H9 (cell line): ENCODE measurements at regions not wholly inside any gene's neighbourhood (a gene's known extent, or its start where the extent isn't known, plus 50 kb on each side); places are given as distances from the start of the nearest gene placed in this dataset.

Experiments
- DNase-seq: peaks from one replicate; pipeline ENCODE4 v3.0.0-alpha.2; 2017
- H2AFZ ChIP-seq: one replicate; pipeline ENCODE4 v1.6.1; 2013; ENCODE audit warnings: mild to moderate bottlenecking, low read length, control low read depth, moderate library complexity
- H2AK5ac ChIP-seq: 2 replicates; pipeline ENCODE4 v1.6.1; 2013; ENCODE audit warnings: low read length, control low read depth, mixed read lengths; ENCODE audit not compliant: insufficient read length
- H2BK120ac ChIP-seq: one replicate; pipeline ENCODE4 v1.6.1; 2013; ENCODE audit warnings: low read depth, mild to moderate bottlenecking, low read length, control low read depth, inconsistent platforms; ENCODE audit not compliant: poor library complexity, severe bottlenecking
- H2BK12ac ChIP-seq: 2 replicates; pipeline ENCODE4 v1.6.1; 2013; ENCODE audit warnings: low read length, control low read depth, mixed read lengths, low read depth; ENCODE audit not compliant: insufficient read length
- H2BK15ac ChIP-seq: 2 replicates; pipeline ENCODE4 v1.6.1; 2013; ENCODE audit warnings: low read depth, low read length, control low read depth
- H2BK20ac ChIP-seq: one replicate; pipeline ENCODE4 v1.6.1; 2013; ENCODE audit warnings: low read depth, mild to moderate bottlenecking, low read length, control low read depth, inconsistent platforms; ENCODE audit not compliant: poor library complexity, severe bottlenecking
- H2BK5ac ChIP-seq: 2 replicates; pipeline ENCODE4 v1.6.1; 2013; ENCODE audit warnings: low read length, control low read depth, mixed read lengths; ENCODE audit not compliant: insufficient read length
- H3K14ac ChIP-seq: 2 replicates; pipeline ENCODE4 v1.6.1; 2013; ENCODE audit warnings: low read length, control low read depth; ENCODE audit not compliant: insufficient read depth
- H3K18ac ChIP-seq: 2 replicates; pipeline ENCODE4 v1.6.1; 2013; ENCODE audit warnings: low read depth, mild to moderate bottlenecking, mixed read lengths, low read length, control low read depth; ENCODE audit not compliant: insufficient read length
- H3K23ac ChIP-seq: 2 replicates; pipeline ENCODE4 v1.6.1; 2013; ENCODE audit warnings: low read length, control low read depth, mixed read lengths, low read depth; ENCODE audit not compliant: insufficient read length
- H3K23me2 ChIP-seq: 2 replicates; pipeline ENCODE4 v1.6.1; 2013; ENCODE audit warnings: low read depth, mild to moderate bottlenecking, mixed read lengths, low read length, control low read depth; ENCODE audit not compliant: insufficient read length, poor library complexity, severe bottlenecking
- H3K27ac ChIP-seq: 2 replicates; pipeline ENCODE4 v1.5.1; 2013; ENCODE audit warnings: low read length, control low read depth, mixed read lengths, low read depth; ENCODE audit not compliant: insufficient read length
- H3K27me3 ChIP-seq: 2 replicates; pipeline ENCODE4 v1.6.1; 2013; ENCODE audit warnings: low read length, control low read depth, inconsistent platforms; ENCODE audit not compliant: insufficient read depth
- H3K4ac ChIP-seq: 2 replicates; pipeline ENCODE4 v1.6.1; 2013; ENCODE audit warnings: low read depth, mild to moderate bottlenecking, control low read depth, inconsistent platforms, low read length, moderate library complexity
- H3K4me1 ChIP-seq: 2 replicates; pipeline ENCODE4 v1.6.1; 2013; ENCODE audit warnings: low read length, control low read depth, inconsistent platforms; ENCODE audit not compliant: insufficient read depth
- H3K4me2 ChIP-seq: 2 replicates; pipeline ENCODE4 v1.6.1; 2013; ENCODE audit warnings: low read length, control low read depth, mixed read lengths; ENCODE audit not compliant: insufficient read length, insufficient read depth
- H3K56ac ChIP-seq: 2 replicates; pipeline ENCODE4 v1.6.1; 2013; ENCODE audit warnings: low read depth, mild to moderate bottlenecking, mixed read lengths, low read length, control low read depth; ENCODE audit not compliant: insufficient read length
- H3K79me1 ChIP-seq: 2 replicates; pipeline ENCODE4 v1.6.1; 2013; ENCODE audit warnings: low read depth, mild to moderate bottlenecking, moderate library complexity, low read length, control low read depth, inconsistent platforms; ENCODE audit not compliant: insufficient read depth, poor library complexity, severe bottlenecking
- H3K79me2 ChIP-seq: 2 replicates; pipeline ENCODE4 v1.6.1; 2013; ENCODE audit warnings: low read length, control low read depth, inconsistent platforms; ENCODE audit not compliant: insufficient read depth
- H3K9ac ChIP-seq: 2 replicates; pipeline ENCODE4 v1.6.1; 2013; ENCODE audit warnings: low read length, control low read depth, mixed read lengths; ENCODE audit not compliant: insufficient read length; ENCODE audit errors: extremely low read depth
- H3K9me3 ChIP-seq: one replicate; pipeline ENCODE4 v1.6.1; 2013; ENCODE audit warnings: low read depth, low read length, inconsistent platforms; ENCODE audit not compliant: control insufficient read depth
- H3T11ph ChIP-seq: one replicate; pipeline ENCODE4 v1.6.1; 2013; ENCODE audit warnings: mild to moderate bottlenecking, low read length, control low read depth, inconsistent platforms
- H4K20me1 ChIP-seq: one replicate; pipeline ENCODE4 v1.6.1; 2013; ENCODE audit not compliant: control insufficient read depth, insufficient read length, insufficient read depth
- H4K5ac ChIP-seq: 2 replicates; pipeline ENCODE4 v1.6.1; 2013; ENCODE audit warnings: low read depth, mild to moderate bottlenecking, mixed read lengths, low read length, control low read depth; ENCODE audit not compliant: insufficient read length
- H4K8ac ChIP-seq: replicated peaks from 2 replicates; pipeline ENCODE4 v1.6.1; 2013; ENCODE audit warnings: low read length, control low read depth, mixed read lengths, low read depth; ENCODE audit not compliant: insufficient read length
- H4K91ac ChIP-seq: 2 replicates; pipeline ENCODE4 v1.6.1; 2013; ENCODE audit warnings: low read depth, mild to moderate bottlenecking, moderate library complexity, mixed read lengths, low read length, control low read depth; ENCODE audit not compliant: insufficient read length
- H3K27ac Mint-ChIP-seq, 3 experiments: 2 replicates in 2 of 3; 3 replicates in 1 of 3; pipeline ENCODE4 v1.8.0; 2020 to 2021; ENCODE audit warnings: mixed read lengths in 3 of 3, mild to moderate bottlenecking in 1 of 3, moderate library complexity in 1 of 3
- H3K27me3 Mint-ChIP-seq: 2 replicates; pipeline ENCODE4 v1.8.0; 2021; ENCODE audit warnings: low read depth, mild to moderate bottlenecking, moderate library complexity, mixed read lengths
- H3K36me3 Mint-ChIP-seq, 3 experiments: 2 replicates in 2 of 3; 3 replicates in 1 of 3; pipeline ENCODE4 v1.8.0; 2020 to 2021; ENCODE audit warnings: low read depth in 3 of 3, mixed read lengths in 3 of 3; ENCODE audit not compliant: insufficient read depth in 1 of 3
- H3K4me1 Mint-ChIP-seq, 2 experiments: 2 replicates each; pipeline ENCODE4 v1.8.0; 2020; ENCODE audit warnings: mixed read lengths in 2 of 2
- H3K4me3 Mint-ChIP-seq, 2 experiments: 2 replicates in 1 of 2; 3 replicates in 1 of 2; pipeline ENCODE4 v1.8.0; 2020 to 2021; ENCODE audit warnings: mild to moderate bottlenecking in 2 of 2, mixed read lengths in 2 of 2, moderate library complexity in 1 of 2
- H3K9me3 Mint-ChIP-seq, 2 experiments: 2 replicates in 1 of 2; 3 replicates in 1 of 2; pipeline ENCODE4 v1.8.0; 2020; ENCODE audit warnings: mild to moderate bottlenecking in 2 of 2, mixed read lengths in 2 of 2, moderate library complexity in 1 of 2
- CTCF ChIP-seq: fragments of 200-600 bp; sonication (generic); conservative IDR thresholded peaks from 3 replicates; pipeline ENCODE4 v1.8.0; 2021; ENCODE audit warnings: antibody characterized with exemption, mild to moderate bottlenecking
- WGBS: extraction: QIAGEN DNeasy Blood & Tissue Kit; methylation state at CpG from one replicate; pipeline ENCODE4 v1.1.7; 2013; ENCODE audit warnings: missing lambda C conversion rate, low lambda C conversion rate, mixed read lengths; ENCODE audit not compliant: insufficient read length; ENCODE audit errors: extremely low coverage; 5-methylcytosine and 5-hydroxymethylcytosine counted together

- Histone ChIP-seq H3K4me1 (no peaks in the 10 kb centered on the region), H2BK20ac (no peak overlapping the region), H3K23me2 (no peaks in the 10 kb centered on the region), H4K5ac (no peak overlapping the region), H3K9ac (no peak overlapping the region), H3K4ac (no peak overlapping the region), H3K79me1 (no peaks in the 10 kb centered on the region), H3K9me3 (no peaks in the 10 kb centered on the region), H3T11ph (no peak overlapping the region), H2AK5ac (no peak overlapping the region), H2BK15ac (no peak overlapping the region), H3K23ac (no peak overlapping the region), H3K14ac (no peak overlapping the region), H3K4me2 (no peak overlapping the region), H3K18ac (no peak overlapping the region), H3K56ac (no peak overlapping the region), H2AFZ (no peak overlapping the region), H3K27me3 (no peaks in the 10 kb centered on the region), H3K79me2 (no peaks in the 10 kb centered on the region), H2BK5ac (no peak overlapping the region), H4K91ac (no peak overlapping the region), H3K27ac (no peak overlapping the region), H2BK120ac (no peak overlapping the region), H4K20me1 (no peaks in the 10 kb centered on the region), H2BK12ac (no peak overlapping the region), H4K8ac (no peak overlapping the region)
- Mint-ChIP-seq H3K27ac (peak overlapping the region in 1 of 3 experiments; percentile 41; a peak in 1 of 7 replicates), H3K27me3 (no peaks in the 10 kb centered on the region), H3K4me1 (peaks cover 16 to 29% of the 10 kb centered on the region in 2 experiments), H3K4me3 (no peak overlapping the region), H3K9me3 (no peaks in the 10 kb centered on the region; a peak in 1 of 5 replicates), H3K36me3 (no peaks in the 10 kb centered on the region)
- WGBS: no CpG with 5 or more reads among the region's 23 CpGs
- TF ChIP-seq CTCF: no peak
- DNase-seq: no peak
Measured at GRCh38 chr9:135345775-135346433, 133.7 kb upstream of the PPP1R26 start.
